Mesothelial cell of epicardium (in vitro differentiated cells): ENCODE measurements at regions not wholly inside any gene's neighbourhood (a gene's known extent, or its start where the extent isn't known, plus 50 kb on each side); places are given as distances from the start of the nearest gene placed in this dataset.
A peak's percentile ranks its signal among the peaks of the same experiment; 100 is the strongest.

Experiments
- DNase-seq, 2 experiments: peaks; one replicate each; pipeline ENCODE4 v3.0.0; 2021; ENCODE audit warnings: low spot score in 2 of 2; ENCODE audit not compliant: unreplicated experiment in 2 of 2
- H3K27ac Mint-ChIP-seq: 2 replicates; pipeline ENCODE4 v1.8.0; 2021; ENCODE audit warnings: mixed read lengths
- H3K27me3 Mint-ChIP-seq: 2 replicates; pipeline ENCODE4 v1.8.0; 2021; ENCODE audit warnings: low read depth, mixed read lengths
- H3K36me3 Mint-ChIP-seq: 2 replicates; pipeline ENCODE4 v1.8.0; 2021; ENCODE audit warnings: mixed read lengths
- H3K4me1 Mint-ChIP-seq: 2 replicates; pipeline ENCODE4 v1.8.0; 2021; ENCODE audit warnings: mixed read lengths
- H3K4me3 Mint-ChIP-seq: 2 replicates; pipeline ENCODE4 v1.8.0; 2021; ENCODE audit warnings: mild to moderate bottlenecking, moderate library complexity, mixed read lengths
- H3K9me3 Mint-ChIP-seq: 2 replicates; pipeline ENCODE4 v1.8.0; 2021; ENCODE audit warnings: mixed read lengths
- CTCF ChIP-seq: fragments of 200-600 bp; sonication (generic); IDR thresholded peaks from one replicate; pipeline ENCODE4 v1.5.0; 2021; ENCODE audit warnings: antibody characterized with exemption; ENCODE audit not compliant: unreplicated experiment

GRCh38 chr1:227440182-227440581, 121.9 kb upstream of the CDC42BPA start:
- Mint-ChIP-seq H3K36me3 (no peaks in the 10 kb centered on the region), H3K4me1 (no peaks in the 10 kb centered on the region), H3K27ac (no peak overlapping the region), H3K4me3 (no peak overlapping the region), H3K27me3 (peaks cover 11% of the 10 kb centered on the region), H3K9me3 (no peaks in the 10 kb centered on the region)
- DNase-seq = no peak
- no peak for TF ChIP-seq CTCF

- Mint-ChIP-seq H3K9me3 (no peaks in the 10 kb centered on the region), H3K36me3 (no peaks in the 10 kb centered on the region), H3K27ac (no peak overlapping the region), H3K4me1 (peaks cover 3% of the 10 kb centered on the region), H3K4me3 (peak overlapping the region; percentile 28), H3K27me3 (peaks cover 8% of the 10 kb centered on the region)
- TF ChIP-seq CTCF = no peak
- no peak for DNase-seq
Observed at GRCh38 chr1:227437495-227438008, 119.3 kb upstream of the CDC42BPA start.

- Mint-ChIP-seq H3K4me3 (no peak overlapping the region), H3K27ac (no peak overlapping the region), H3K9me3 (no peaks in the 10 kb centered on the region), H3K4me1 (peaks cover 14% of the 10 kb centered on the region), H3K27me3 (peaks cover 8% of the 10 kb centered on the region), H3K36me3 (no peaks in the 10 kb centered on the region)
- TF ChIP-seq CTCF = no peak
- DNase-seq = no peak
Observed at GRCh38 chr1:227434808-227435444, 116.6 kb upstream of the CDC42BPA start.

- Mint-ChIP-seq H3K27me3 (peaks cover 7% of the 10 kb centered on the region), H3K4me3 (no peak overlapping the region), H3K9me3 (no peaks in the 10 kb centered on the region), H3K27ac (peak overlapping the region; percentile 26), H3K4me1 (peaks cover 24% of the 10 kb centered on the region), H3K36me3 (no peaks in the 10 kb centered on the region)
- TF ChIP-seq CTCF = no peak
- DNase-seq = no peak
Observed at GRCh38 chr1:227433663-227434341, 115.5 kb upstream of the CDC42BPA start.

DNA sequence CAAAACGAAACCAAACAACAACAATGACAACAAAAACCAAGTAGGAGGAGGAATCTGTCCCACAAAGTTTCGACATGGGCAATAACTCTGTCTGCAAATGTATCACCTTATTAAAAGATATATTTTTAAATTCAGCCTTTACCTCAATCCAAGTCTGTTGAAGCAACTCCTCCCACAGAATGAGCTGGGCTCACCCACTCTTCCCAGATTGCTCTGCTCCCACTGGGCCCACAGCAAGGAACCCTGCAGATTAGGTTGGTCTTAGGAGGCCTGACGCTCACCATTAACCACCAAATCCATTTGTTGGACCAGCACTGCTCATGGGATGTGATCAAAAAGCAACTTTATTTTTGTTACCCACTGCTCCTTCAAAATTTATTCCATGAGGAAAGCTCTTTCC, 114.7 kb upstream of the CDC42BPA start:
- H3K27me3 Mint-ChIP-seq = no peaks in the 10 kb centered on the region
- H3K27ac Mint-ChIP-seq = no peak overlapping the region
- DNase-seq = no peak
- no peak overlapping the region for H3K4me3 Mint-ChIP-seq
- no peak for TF ChIP-seq CTCF
- no peaks in the 10 kb centered on the region for H3K9me3 Mint-ChIP-seq
- H3K4me1 Mint-ChIP-seq = peaks cover 31% of the 10 kb centered on the region
- no peaks in the 10 kb centered on the region for H3K36me3 Mint-ChIP-seq
